Kidney (tissue), 13 donors: ENCODE measurements at regions not wholly inside any gene's neighbourhood (a gene's known extent, or its start where the extent isn't known, plus 50 kb on each side); places are given as distances from the start of the nearest gene placed in this dataset.

Experiments used
- DNase-seq, 5 donors: peaks; one replicate each; pipeline ENCODE4 v3.0.0-alpha.2; 2013 to 2020
- FAIRE-seq: peaks from 2 replicates; lab custom pipeline; 2012; peaks lifted over from hg19 to GRCh38; lab: Jason Lieb, UNC
- H3K27ac ChIP-seq, 2 donors: one replicate each; pipeline ENCODE4 v1.7.0; 2013; ENCODE audit warnings: low read depth in 2 of 2, low read length in 2 of 2, inconsistent platforms in 1 of 2
- H3K27me3 ChIP-seq: one replicate; pipeline ENCODE4 v1.7.1; 2013; ENCODE audit warnings: low read length, inconsistent platforms; ENCODE audit not compliant: control insufficient read depth, insufficient read depth
- H3K36me3 ChIP-seq, 3 donors: one replicate each; pipeline versions ENCODE4 v1.7.0 to v1.7.1; 2013; ENCODE audit warnings: low read length in 3 of 3, control low read depth in 1 of 3, inconsistent platforms in 1 of 3; ENCODE audit not compliant: insufficient read depth in 3 of 3, control insufficient read depth in 2 of 3
- H3K4me1 ChIP-seq, 3 donors: one replicate each; pipeline versions ENCODE4 v1.7.0 to v1.7.1; 2013; ENCODE audit warnings: low read length in 3 of 3, inconsistent platforms in 1 of 3, low read depth in 1 of 3; ENCODE audit not compliant: control insufficient read depth in 2 of 3, insufficient read depth in 2 of 3
- H3K4me3 ChIP-seq, 3 donors: one replicate each; pipeline versions ENCODE4 v1.7.0 to v1.8.1; 2013; ENCODE audit warnings: low read length in 3 of 3, control low read depth in 1 of 3, inconsistent platforms in 1 of 3
- H3K9ac ChIP-seq, 3 donors: one replicate each; pipeline versions ENCODE4 v1.7.0 to v1.7.1; 2013; ENCODE audit warnings: low read length in 3 of 3, control low read depth in 1 of 3, inconsistent platforms in 1 of 3
- H3K9me3 ChIP-seq, 3 donors: one replicate each; pipeline versions ENCODE4 v1.7.0 to v1.7.1; 2013; ENCODE audit warnings: low read length in 3 of 3, control low read depth in 1 of 3, inconsistent platforms in 1 of 3; ENCODE audit not compliant: control insufficient read depth in 2 of 3, insufficient read depth in 1 of 3
- CTCF ChIP-seq: IDR thresholded peaks from 3 replicates; pipeline ENCODE4 v1.5.1; 2012; ENCODE audit warnings: mild to moderate bottlenecking, moderate library complexity, borderline replicate concordance; ENCODE audit not compliant: insufficient read depth; ENCODE audit errors: extremely low read depth
- intact Hi-C: fragments of 100-400 bp; cut with DNase I; formaldehyde crosslinking; loops from one replicate; pipeline ENCODE4 v1.11.1; 2022
- donor health status: control.
- donor health status: control.
- donor health status: control.
- donor health status: control.
- donor health status: control.
- donor health status: DM: yes; HTN: yes; CAD: no.
- donor health status: Normal renal cell carcinoma (clear cell type).

- Histone ChIP-seq H3K9ac (no peak overlapping the region), H3K36me3 (no peaks in the 10 kb centered on the region), H3K9me3 (no peaks in the 10 kb centered on the region), H3K4me1 (no peaks in the 10 kb centered on the region), H3K27me3 (no peaks in the 10 kb centered on the region), H3K4me3 (no peak overlapping the region), H3K27ac (no peak overlapping the region)
- FAIRE-seq = no peak
- no peak for TF ChIP-seq CTCF
- intact Hi-C loops = no loop called here
- no peak for DNase-seq
Observed at GRCh38 chr2:59250307-59250677, 1009.2 kb upstream of the FANCL start.

GRCh38 chr2:59249441-59250306 lies 1008.5 kb upstream of the FANCL start:
- Histone ChIP-seq H3K4me3 (no peak overlapping the region), H3K9me3 (no peaks in the 10 kb centered on the region), H3K9ac (no peak overlapping the region), H3K27me3 (no peaks in the 10 kb centered on the region), H3K36me3 (no peaks in the 10 kb centered on the region), H3K4me1 (no peaks in the 10 kb centered on the region), H3K27ac (no peak overlapping the region)
- no peak for TF ChIP-seq CTCF
- DNase-seq = peak in 4 of 5 donors; percentile 16 to 30 (median 21)
- FAIRE-seq = no peak
- intact Hi-C loops = no loop called here

- H3K9ac ChIP-seq = no peak overlapping the region
- H3K27ac ChIP-seq = no peak overlapping the region
- DNase-seq = peak in 1 of 5 donors; percentile 2
- H3K4me1 ChIP-seq = no peaks in the 10 kb centered on the region
- no peaks in the 10 kb centered on the region for H3K36me3 ChIP-seq
- no peak for TF ChIP-seq CTCF
- H3K27me3 ChIP-seq = no peaks in the 10 kb centered on the region
- H3K9me3 ChIP-seq = no peaks in the 10 kb centered on the region
- FAIRE-seq = no peak
- intact Hi-C loops = no loop called here
- H3K4me3 ChIP-seq = no peak overlapping the region
Observed at GRCh38 chr2:59239146-59239545, 998.0 kb upstream of the FANCL start.

- no peak for TF ChIP-seq CTCF
- Histone ChIP-seq H3K9me3 (no peaks in the 10 kb centered on the region), H3K4me3 (no peak overlapping the region), H3K27ac (no peak overlapping the region), H3K27me3 (no peaks in the 10 kb centered on the region), H3K4me1 (no peaks in the 10 kb centered on the region), H3K9ac (no peak overlapping the region), H3K36me3 (no peaks in the 10 kb centered on the region)
- FAIRE-seq (no peak), DNase-seq (no peak)
- intact Hi-C loops = no loop called here
Observed at GRCh38 chr2:59237311-59237710, 996.2 kb upstream of the FANCL start.
